Omental fat pad (tissue), 3 donors: ENCODE measurements at regions not wholly inside any gene's neighbourhood (a gene's known extent, or its start where the extent isn't known, plus 50 kb on each side); places are given as distances from the start of the nearest gene placed in this dataset.

Experiments used
- ATAC-seq: fragments of 150-250 bp; one replicate; pipeline ENCODE4 v1.9.1; 2016; ENCODE audit warnings: mild to moderate bottlenecking, moderate library complexity; ENCODE audit not compliant: low FRiP score
- DNase-seq: peaks from one replicate; pipeline ENCODE4 v3.0.0-alpha.2; 2019; ENCODE audit warnings: low spot score
- CTCF ChIP-seq, 3 donors: fragments of 450-650 bp; IDR thresholded peaks; one replicate each; pipeline ENCODE4 v1.5.1; 2016 to 2017; ENCODE audit warnings: antibody characterized with exemption in 3 of 3, mild to moderate bottlenecking in 3 of 3, moderate library complexity in 2 of 3

- no peak for TF ChIP-seq CTCF (IDR thresholded peaks at IDR 0.05)
- DNase-seq = no peak
Observed at GRCh38 chr16:80274576-80275191, 266.1 kb upstream of the DYNLRB2 start.

GRCh38 chr16:80273635-80274538 lies 266.9 kb upstream of the DYNLRB2 start:
- DNase-seq (no peak), ATAC-seq (no peak)
- TF ChIP-seq CTCF (IDR thresholded peaks at IDR 0.05) = no peak

More at GRCh38 chr16:80274576-80275191, 266.1 kb upstream of the DYNLRB2 start:
- ATAC-seq = peak; percentile 70

GRCh38 chr16:80265624-80266306 lies 275.0 kb upstream of the DYNLRB2 start:
- TF ChIP-seq CTCF (IDR thresholded peaks at IDR 0.05) = no peak
- ATAC-seq (no peak), DNase-seq (no peak)

GRCh38 chr16:80263848-80264694 lies 276.7 kb upstream of the DYNLRB2 start:
- no peak for TF ChIP-seq CTCF (IDR thresholded peaks at IDR 0.05)
- DNase-seq (no peak), ATAC-seq (no peak)

- ATAC-seq = no peak
- no peak for TF ChIP-seq CTCF (IDR thresholded peaks at IDR 0.05)
- no peak for DNase-seq
Observed at GRCh38 chr16:80263181-80263823, 277.5 kb upstream of the DYNLRB2 start.

GRCh38 chr16:80260906-80261311 lies 279.9 kb upstream of the DYNLRB2 start:
- no peak for ATAC-seq
- TF ChIP-seq CTCF (IDR thresholded peaks at IDR 0.05) = no peak
- DNase-seq = no peak
